ENCODE measurements at regions not wholly inside any gene's neighbourhood (a gene's known extent, or its start where the extent isn't known, plus 50 kb on each side); places are given as distances from the start of the nearest gene placed in this dataset.

- BruUV-seq (replicated peaks) = no TSS peak
- ChIA-PET RAD21 (ENCODE audit: low non-redundant PET in 1 of 2, low total read pairs in 2 of 2, uncharacterized antibody in 2 of 2, unreplicated experiment in 2 of 2) (no interaction called here), CTCF (no interaction called here), POLR2A (no interaction called here)
- no peaks in the 10 kb centered on the region for H3K79me2 ChIP-seq (ENCODE audit: insufficient read depth, low read length)
- H3K4me2 ChIP-seq (ENCODE audit: low read length) = no peak overlapping the region
- ATAC-seq (no peak), DNase-seq (ENCODE audit: low read depth, low spot score) (no peak)
- H3K36me3 ChIP-seq (ENCODE audit: control insufficient read depth in 1 of 2, insufficient read depth in 2 of 2, low read length in 2 of 2) = no peaks in the 10 kb centered on the region
- H3K27ac ChIP-seq (ENCODE audit: low read depth, low read length) = no peak overlapping the region
- no peak overlapping the region for H3K9ac ChIP-seq (ENCODE audit: low read length)
- H3K4me3 ChIP-seq (replicated peaks in 1 of 2; ENCODE audit: low read depth in 1 of 2, low read length in 2 of 2) = no peak overlapping the region
- H4K20me1 ChIP-seq (ENCODE audit: insufficient read depth) = no peaks in the 10 kb centered on the region
- no peaks in the 10 kb centered on the region for H3K9me2 ChIP-seq (ENCODE audit: insufficient read depth)
- H3K4me1 ChIP-seq (ENCODE audit: control insufficient read depth in 1 of 2, insufficient read depth in 2 of 2, low read length in 2 of 2) = no peaks in the 10 kb centered on the region
- H2AFZ ChIP-seq (ENCODE audit: low read depth, low read length, poor library complexity, severe bottlenecking) = no peak overlapping the region
- no peaks in the 10 kb centered on the region for H3K9me3 ChIP-seq (ENCODE audit: control insufficient read depth in 1 of 2, insufficient read depth in 1 of 2, low read depth in 1 of 2, low read length in 2 of 2)
- no peak for TF ChIP-seq CTCF (IDR thresholded peaks at IDR 0.05 in 2 of 3, conservative IDR thresholded peaks at IDR 0.05 in 1 of 3; ENCODE audit: borderline replicate concordance in 1 of 3, insufficient read depth in 1 of 3, low read depth in 2 of 3, low read length in 2 of 3)
- no peak for TF ChIP-seq YY1 (IDR thresholded peaks at IDR 0.05; ENCODE audit: extremely low read depth, insufficient replicate concordance, low read depth, low read length)
- TF ChIP-seq CEBPB (IDR thresholded peaks at IDR 0.05; ENCODE audit: low read depth) = no peak
- TF ChIP-seq POLR2AphosphoS5 (IDR thresholded peaks at IDR 0.05; ENCODE audit: low read depth, low read length) = no peak
- no peaks in the 10 kb centered on the region for H3K27me3 ChIP-seq (ENCODE audit: insufficient read depth, low read length)
- intact Hi-C loops (cut with micrococcal nuclease) = no loop called here
These were observed 319.3 kb upstream of the ADAMTSL1 start for GRCh38 chr9:18154661-18155060.

- Histone ChIP-seq H3K79me2 (ENCODE audit: insufficient read depth, low read length) (no peaks in the 10 kb centered on the region), H4K20me1 (ENCODE audit: insufficient read depth) (no peaks in the 10 kb centered on the region), H3K4me3 (replicated peaks in 1 of 2; ENCODE audit: low read depth in 1 of 2, low read length in 2 of 2) (no peak overlapping the region), H3K4me1 (ENCODE audit: control insufficient read depth in 1 of 2, insufficient read depth in 2 of 2, low read length in 2 of 2) (no peaks in the 10 kb centered on the region), H3K9me2 (ENCODE audit: insufficient read depth) (no peaks in the 10 kb centered on the region), H3K4me2 (ENCODE audit: low read length) (no peak overlapping the region), H3K9me3 (ENCODE audit: control insufficient read depth in 1 of 2, insufficient read depth in 1 of 2, low read depth in 1 of 2, low read length in 2 of 2) (no peaks in the 10 kb centered on the region), H2AFZ (ENCODE audit: low read depth, low read length, poor library complexity, severe bottlenecking) (no peak overlapping the region), H3K9ac (ENCODE audit: low read length) (no peak overlapping the region), H3K36me3 (ENCODE audit: control insufficient read depth in 1 of 2, insufficient read depth in 2 of 2, low read length in 2 of 2) (no peaks in the 10 kb centered on the region), H3K27ac (ENCODE audit: low read depth, low read length) (no peak overlapping the region), H3K27me3 (ENCODE audit: insufficient read depth, low read length) (no peaks in the 10 kb centered on the region; the same call in 1 of the 2 replicates)
- ChIA-PET RAD21 (ENCODE audit: low non-redundant PET in 1 of 2, low total read pairs in 2 of 2, uncharacterized antibody in 2 of 2, unreplicated experiment in 2 of 2) (no interaction called here), POLR2A (no interaction called here), CTCF (no interaction called here)
- no peak for TF ChIP-seq RAD21 (IDR thresholded peaks at IDR 0.05; ENCODE audit: low read depth)
- no peak for TF ChIP-seq TCF7L2 (IDR thresholded peaks at IDR 0.05; ENCODE audit: borderline replicate concordance, extremely low read depth, insufficient read depth, insufficient read length)
- no peak for TF ChIP-seq EGR1 (IDR thresholded peaks at IDR 0.05; ENCODE audit: low read depth)
- DNase-seq (ENCODE audit: low read depth, low spot score) = no peak
- ATAC-seq = no peak
- intact Hi-C loops (cut with micrococcal nuclease) = no loop called here
- no TSS peak for BruUV-seq (replicated peaks)
These were observed 314.7 kb upstream of the ADAMTSL1 start for GRCh38 chr9:18159254-18159653.
